OCI-LY7 (cell line): ENCODE measurements at regions not wholly inside any gene's neighbourhood (a gene's known extent, or its start where the extent isn't known, plus 50 kb on each side); places are given as distances from the start of the nearest gene placed in this dataset.

Experiments
- CTCF ChIP-seq: fragments of 200-600 bp; sonication (generic); conservative IDR thresholded peaks from 2 replicates; pipeline ENCODE4 v1.5.1; 2014; ENCODE audit warnings: mild to moderate bottlenecking, antibody characterized with exemption, low read length, moderate library complexity, mixed read lengths
- EZH2phosphoT487 ChIP-seq: fragments of 200-600 bp; sonication (generic); IDR thresholded peaks from 2 replicates; pipeline ENCODE4 v1.6.1; 2018; ENCODE audit warnings: low read depth, borderline replicate concordance, mild to moderate bottlenecking, mixed run types, antibody characterized with exemption, low read length, moderate library complexity, mixed read lengths

- no peak for TF ChIP-seq CTCF
- TF ChIP-seq EZH2phosphoT487 = no peak
These were observed 335.2 kb upstream of the ZNF32 start for GRCh38 chr10:43983856-43984271.
